ENCODE measurements at regions not wholly inside any gene's neighbourhood (a gene's known extent, or its start where the extent isn't known, plus 50 kb on each side); places are given as distances from the start of the nearest gene placed in this dataset.
"Not testable (repeated sequence)": the region's sequence is repeated elsewhere in the genome, so short reads cannot be mapped to it uniquely, and the experiment has no call there.

DNA sequence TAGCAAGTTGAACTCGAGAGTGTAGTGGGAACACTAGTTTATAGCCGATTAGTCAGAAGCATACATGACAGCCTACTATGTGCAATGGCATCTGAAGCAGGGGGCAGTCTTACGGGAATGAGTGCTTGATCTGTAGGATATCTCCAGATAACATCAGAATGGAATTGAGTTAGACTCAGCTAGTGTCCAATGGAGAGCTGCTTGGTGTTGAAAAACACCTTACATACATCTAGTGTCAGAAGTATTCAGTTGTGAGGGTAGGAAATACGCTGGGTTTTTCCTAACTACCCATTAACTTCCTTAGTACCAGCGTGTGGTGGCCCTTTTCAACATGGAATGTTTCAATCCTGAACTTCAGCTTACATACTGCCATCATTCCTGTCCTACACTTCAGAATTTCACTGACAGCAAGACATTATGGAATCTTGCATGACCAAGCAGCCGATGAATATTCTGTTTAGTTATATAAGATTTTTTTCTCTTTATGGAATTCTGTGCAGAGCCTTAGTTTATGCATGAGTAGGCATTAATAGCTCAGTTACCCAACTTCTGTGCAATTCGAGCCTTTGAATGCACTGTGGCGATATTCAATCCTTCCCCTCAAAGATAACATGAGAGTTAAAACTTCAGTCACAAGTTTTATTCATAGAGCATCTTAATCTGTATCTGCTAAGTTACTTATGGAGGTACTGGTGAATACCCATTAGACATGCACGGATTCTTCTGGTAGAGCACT lies 218.6 kb upstream of the MOCS1 start:
- no peak for DNase-seq (ENCODE audit: low spot score)

DNA sequence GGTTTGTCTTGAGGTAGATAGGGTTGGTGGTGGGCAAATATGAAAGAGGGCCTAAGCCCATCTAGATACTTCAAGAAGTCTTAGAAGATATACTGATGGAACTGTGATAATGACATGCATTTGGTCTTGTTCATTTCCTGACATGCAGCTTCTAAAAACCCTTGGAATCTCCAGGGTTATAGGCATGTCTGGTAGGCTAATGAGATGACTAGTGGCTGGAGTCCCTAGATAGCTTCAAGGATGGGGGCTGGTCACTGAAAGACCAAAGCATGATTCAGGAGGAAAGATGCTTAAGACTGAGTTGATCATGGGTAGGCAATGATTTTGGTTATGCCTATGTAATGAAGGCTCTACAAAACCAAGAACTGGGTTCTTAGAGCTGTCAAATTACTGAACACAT lies 217.9 kb upstream of the MOCS1 start:
- no peak for DNase-seq (ENCODE audit: low spot score)

DNA sequence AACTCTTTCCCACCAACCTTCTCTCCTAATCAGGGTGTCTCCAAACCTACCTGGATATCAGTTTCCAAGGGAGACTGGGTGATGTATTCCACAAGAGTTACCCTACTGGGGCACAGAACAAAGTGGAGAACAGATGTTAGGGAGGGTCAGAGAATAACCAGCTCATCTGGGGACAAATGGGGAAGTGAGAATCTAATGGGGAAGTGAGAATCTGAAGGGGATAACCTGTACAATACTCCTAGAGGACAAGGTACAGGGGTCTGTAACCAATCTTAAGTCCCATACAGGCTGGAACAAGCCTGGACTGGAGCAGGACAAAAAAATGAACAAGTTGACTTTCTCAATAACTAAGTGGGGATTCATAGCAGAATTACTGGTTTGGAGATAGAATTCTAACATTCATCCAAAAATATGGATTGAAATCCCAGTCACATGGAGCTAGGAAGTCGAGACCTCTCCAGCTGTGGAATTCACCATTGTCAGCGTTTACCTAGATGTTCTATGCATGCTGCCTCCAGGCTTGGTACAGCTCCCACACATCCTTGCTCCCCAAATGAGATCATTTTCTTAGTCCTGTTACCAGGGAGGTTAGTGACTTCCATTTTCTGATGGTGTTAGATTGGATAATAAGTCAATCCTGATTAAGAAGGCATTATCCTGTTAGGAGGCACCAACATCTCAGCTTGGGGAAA lies 214.8 kb upstream of the MOCS1 start:
- DNase-seq (ENCODE audit: low spot score): no peak

DNA sequence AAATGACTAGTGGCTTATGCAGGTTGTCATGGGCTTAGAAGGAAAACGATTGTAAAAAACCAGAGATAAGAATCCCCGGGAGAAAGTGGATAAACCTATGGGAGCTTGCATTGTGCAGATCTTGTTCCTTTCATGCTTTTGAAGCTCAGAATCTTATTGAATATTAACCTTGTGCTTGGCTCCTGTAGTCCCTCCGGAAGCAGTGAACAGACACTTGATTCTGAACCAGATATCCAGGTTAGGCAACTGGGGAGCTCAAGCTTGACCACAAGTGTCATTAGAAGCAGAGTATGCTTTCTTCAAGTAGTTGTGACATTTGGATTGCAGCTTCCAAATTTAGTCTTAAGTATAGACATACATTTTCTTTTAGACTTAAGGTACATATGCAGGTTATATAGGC lies 212.6 kb upstream of the MOCS1 start:
- no peak for DNase-seq (ENCODE audit: low spot score)

DNA sequence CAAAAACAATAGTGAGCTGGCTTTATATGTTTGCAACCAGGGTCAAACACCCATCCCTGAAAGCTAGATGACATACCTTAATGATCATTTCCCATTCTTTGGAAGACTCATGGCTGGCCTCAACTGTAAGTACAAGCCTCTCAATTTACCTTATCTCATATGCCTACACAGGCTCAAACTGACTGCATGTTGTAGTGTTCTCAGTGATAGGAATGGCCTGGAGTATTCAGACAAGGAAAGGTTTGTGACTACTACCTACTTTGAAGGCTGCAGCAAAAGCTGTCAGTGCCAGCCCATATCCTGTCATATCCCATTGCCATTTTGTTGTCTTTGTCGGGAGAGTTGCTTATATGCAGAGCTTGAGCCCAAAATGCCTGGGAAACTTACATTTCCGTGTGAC lies 205.2 kb upstream of the MOCS1 start:
- no peak for DNase-seq (ENCODE audit: low spot score)

DNA sequence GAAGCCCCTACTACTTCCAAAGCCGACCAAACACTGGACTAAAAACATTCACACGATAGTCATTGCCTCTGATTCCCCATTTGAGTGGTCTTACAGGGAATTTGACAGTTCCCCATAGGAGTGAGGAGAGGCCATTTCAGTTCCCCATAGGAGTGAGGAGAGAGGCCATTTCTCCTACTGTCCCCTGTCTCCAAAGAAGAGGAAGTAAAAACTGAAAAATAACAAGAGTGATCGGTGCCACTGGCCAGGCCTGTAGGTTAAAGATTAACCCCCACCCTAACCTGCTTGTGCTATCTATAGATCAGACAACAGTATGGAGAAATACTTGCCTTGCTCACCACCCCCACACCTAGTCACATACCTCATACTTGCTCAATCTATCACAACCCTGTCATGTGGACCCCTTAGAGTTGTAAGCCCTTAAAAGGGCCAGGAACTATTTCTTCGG lies 204.0 kb upstream of the MOCS1 start:
- DNase-seq (ENCODE audit: low spot score): no peak

DNA sequence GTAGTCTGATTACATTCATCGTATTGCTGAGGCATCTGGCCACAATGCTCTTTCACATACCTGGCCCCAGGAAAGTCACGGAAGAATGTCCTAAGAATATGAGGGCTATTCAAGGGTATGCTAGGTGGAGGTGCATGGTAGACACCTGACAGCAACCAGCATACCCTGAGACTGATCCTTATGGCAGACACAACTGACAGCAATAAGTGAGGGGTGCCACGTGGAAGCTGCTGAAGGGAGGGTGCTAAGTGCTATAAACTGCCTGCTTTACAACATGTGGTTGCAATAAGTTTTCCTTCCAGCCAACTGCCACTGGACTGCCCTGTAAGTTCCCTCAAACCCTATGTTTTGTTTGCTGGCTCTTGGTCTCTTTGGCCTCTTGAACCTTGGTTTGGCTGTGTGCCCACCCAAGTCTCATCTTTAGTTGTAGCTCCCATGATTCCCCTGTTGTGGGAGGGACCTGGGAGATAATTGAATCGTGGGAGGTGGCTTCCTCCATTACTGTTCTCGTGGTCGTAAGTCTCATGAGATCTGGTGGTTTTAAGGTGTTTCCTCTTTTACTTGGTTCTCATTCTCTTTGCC lies 201.3 kb upstream of the MOCS1 start:
- no peak for DNase-seq (ENCODE audit: low spot score)

DNA sequence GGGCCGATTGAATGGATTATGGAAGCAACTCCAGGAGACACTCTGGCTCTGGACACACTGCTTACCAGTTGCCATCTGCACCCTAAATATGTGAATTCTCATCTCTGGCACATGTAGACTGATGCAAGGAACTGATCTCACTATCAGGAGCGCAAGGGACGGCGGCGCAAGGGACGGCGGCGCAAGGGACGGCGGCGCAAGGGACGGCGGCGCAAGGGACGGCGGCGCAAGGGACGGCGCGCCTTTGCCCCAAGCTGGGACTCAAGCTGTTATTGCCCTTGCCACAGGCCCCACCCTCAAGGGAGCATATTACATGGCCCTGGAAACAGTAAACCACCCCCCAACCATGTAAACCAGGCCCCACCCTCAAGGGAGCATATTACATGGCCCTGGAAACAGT lies 199.7 kb upstream of the MOCS1 start:
- DNase-seq (ENCODE audit: low spot score): not testable (repeated sequence)

DNA sequence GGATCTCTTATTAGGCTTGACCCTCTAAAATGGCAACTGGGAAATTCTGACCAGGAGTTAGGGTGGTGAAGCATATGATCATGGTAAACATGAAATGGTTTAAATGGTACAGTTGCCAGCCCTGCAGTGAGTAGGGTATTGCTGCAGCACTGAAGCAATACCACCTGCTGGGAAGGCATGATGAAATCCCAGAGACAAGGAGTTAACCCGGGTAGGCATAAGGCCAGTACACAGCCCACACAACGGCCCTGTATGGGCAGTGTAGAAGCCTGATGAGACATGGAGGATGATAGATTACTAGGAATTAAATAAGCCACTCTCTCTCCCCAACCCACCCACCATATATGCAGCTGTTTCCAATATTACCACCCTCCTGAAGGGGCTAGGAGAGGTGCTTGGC lies 197.4 kb upstream of the MOCS1 start:
- DNase-seq (ENCODE audit: low spot score): no peak

DNA sequence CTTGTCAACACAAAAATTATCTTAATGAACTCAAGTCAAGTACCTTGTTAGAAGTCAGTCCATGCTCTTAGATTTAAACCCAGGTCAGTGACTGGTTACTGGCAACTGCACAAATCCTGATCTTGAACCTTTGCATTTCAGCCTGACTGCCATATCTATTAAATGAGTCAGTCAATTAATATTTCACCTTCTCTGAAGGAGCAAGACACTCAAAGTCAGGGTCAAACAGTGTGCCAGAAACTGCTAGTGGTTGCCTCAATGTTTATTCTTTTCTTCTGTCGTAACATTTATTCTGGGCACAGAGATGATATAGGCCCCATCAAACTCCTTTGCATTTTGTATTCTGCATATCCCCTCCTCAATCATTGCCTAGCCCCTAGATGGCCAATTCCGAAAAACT lies 193.9 kb upstream of the MOCS1 start:
- DNase-seq (ENCODE audit: low spot score): no peak

DNA sequence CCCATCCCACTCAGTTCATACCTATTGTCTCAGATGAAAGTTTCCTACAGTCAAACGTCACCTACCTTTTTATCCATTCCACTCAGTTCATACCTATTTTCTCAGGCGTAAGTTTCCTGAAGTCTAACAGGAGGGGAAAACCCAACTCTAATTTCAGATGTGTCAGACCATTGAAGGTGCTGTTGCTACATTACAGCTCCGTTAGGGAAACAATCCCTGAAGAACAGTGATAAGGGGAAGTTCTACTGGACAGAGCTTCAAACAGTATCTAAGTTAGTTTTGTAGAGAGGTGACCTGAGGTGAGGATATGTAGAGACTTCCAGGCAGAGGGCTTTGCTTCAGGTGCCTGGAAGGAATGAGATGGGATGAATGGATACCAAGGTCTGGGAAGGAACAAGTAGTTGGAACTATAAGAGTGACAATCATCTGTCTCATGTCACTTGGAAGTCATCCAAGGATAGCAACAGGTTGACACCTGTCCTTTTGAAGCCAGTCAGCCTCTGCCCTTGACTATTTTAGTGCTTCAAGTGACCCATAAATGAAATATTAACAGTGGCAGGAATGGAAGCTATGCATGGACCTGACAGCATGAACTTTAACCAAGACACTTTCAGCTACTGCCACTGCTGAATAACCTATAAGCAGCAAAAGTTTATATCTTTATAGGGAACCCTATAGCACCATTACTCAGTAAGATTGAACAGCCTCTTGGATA lies 191.6 kb upstream of the MOCS1 start:
- no peak for DNase-seq (ENCODE audit: low spot score)

DNA sequence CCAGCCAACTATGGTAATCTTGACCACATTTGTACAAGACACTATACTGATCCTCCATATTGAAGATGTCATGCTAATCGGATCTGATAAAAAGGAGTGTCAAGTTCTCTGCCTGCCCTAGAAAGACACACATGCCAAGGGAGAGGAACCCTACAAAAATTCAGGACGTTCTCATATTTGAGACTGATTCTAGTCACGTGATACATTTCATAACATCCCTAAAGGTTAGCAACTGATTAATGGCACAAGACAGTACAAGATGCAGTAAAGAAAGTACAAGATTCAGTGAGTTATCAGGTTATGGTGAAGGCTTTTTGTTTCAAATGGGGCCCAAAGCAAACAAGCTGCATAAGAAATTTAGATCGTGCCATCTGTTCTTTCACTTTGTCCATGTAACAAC lies 190.7 kb upstream of the MOCS1 start:
- DNase-seq (ENCODE audit: low spot score): no peak

DNA sequence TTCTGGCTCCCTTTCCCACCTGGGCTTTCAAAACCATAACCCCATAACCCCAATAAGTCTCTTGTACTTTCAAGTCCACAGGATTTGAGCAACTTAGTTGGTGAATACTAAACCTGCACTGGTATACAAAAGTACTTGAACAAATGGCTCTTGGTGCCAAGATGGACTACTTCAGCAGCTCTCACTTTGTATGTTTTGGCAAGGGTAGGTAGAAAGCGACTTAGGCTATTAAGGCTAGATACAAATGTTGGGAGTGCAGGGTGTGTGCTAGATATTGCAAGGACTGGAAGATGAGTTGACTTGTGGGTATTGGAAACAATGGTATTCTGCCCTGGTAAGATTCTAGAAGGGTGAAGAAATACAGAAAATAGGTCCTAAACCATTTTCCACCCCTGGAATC lies 182.6 kb upstream of the MOCS1 start:
- DNase-seq (ENCODE audit: low spot score): no peak

DNA sequence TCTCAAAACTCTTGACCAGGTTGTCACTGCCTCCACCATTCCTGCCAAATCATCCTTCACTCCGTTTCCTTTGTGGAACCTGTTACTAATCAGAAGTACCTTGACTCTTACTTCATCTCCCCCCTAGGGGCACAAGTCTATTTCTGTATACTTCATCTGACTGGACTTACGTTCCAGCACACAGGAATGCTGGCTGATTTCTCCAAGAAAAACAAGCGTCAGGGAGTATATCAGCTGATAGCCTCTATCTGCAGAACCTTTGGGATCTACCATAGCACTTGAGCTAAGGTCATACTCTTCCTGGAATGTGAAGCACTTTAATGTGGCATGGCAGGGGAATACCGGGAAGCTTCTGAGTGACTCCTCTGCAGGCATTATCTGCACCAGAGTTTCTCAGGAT lies 178.1 kb upstream of the MOCS1 start:
- DNase-seq (ENCODE audit: low spot score): no peak

DNA sequence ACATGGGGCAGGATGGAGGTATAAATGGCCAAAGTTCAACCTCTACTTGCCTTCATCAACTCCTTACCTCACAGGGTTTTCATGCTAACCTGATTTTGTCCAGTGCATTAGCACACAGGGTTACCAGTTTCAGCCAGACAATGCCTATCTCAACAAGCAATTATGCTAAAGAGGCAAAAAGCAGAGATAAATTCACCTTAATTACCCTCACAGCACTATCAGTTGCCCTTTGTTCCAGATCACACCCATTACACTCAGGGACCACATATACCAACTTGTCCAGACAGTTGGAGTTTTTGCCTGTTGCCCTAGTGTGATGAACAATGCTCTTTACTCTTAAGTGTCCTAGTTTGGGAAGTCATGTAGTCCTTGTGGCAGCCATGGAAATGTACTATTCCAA lies 174.5 kb upstream of the MOCS1 start:
- DNase-seq (ENCODE audit: low spot score): no peak

DNA sequence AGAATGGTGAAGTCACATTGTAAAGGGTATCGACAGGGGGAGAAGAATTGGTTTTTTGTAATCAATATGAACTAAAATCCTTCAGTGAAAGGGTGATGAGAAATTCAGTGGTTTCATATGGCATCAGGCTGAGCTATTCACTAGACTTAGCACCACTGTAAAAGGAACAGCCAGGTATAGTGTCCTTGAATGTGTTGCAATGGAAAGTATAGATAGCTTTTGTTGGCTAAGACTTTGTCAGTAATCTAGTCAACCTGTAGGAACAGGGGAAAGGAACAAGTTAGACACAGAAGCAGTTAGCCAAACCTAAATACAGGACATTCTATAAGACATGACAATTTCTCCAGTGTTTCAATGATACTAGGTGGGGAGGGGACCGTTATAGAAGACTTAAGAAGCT lies 172.6 kb upstream of the MOCS1 start:
- no peak for DNase-seq (ENCODE audit: low spot score)

DNA sequence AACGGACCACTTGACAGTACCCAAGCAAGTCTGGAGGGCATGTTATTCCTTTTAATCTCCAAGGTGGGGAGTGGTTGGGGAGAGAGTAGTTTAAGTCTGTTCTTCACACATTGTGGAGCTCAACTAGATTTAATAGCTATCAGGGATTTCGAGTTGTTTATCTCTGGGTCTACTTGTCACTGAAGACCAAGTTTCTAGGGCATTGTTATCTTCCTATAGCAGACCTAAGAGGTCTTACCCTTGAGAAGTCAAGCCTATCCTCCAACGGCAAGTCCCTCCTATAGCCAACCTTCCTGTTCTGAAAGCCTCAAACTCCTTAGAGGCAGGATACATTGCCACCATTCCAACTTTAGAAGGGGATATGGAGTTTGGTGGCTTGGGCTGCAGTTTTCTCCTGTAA lies 164.5 kb upstream of the MOCS1 start:
- no peak for DNase-seq (ENCODE audit: low spot score)

DNA sequence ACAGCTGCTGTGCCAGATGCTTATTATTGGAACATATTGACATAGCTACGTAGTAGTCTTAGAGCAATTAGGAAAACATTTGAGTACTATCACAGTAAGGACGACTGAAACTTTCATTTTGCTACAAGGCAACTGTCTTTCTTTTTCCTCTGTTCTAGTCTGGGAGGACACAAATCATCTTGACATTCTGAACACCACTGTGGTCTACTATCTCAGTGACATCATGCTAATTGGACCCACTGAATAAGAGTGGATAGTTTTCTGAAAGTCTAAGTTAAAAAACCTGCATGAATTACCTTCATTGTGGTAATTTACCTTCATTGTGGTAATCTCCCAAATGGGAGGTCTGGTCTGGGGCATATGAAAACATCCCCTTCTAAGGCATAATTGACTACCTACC lies 163.3 kb upstream of the MOCS1 start:
- DNase-seq (ENCODE audit: low spot score): no peak

DNA sequence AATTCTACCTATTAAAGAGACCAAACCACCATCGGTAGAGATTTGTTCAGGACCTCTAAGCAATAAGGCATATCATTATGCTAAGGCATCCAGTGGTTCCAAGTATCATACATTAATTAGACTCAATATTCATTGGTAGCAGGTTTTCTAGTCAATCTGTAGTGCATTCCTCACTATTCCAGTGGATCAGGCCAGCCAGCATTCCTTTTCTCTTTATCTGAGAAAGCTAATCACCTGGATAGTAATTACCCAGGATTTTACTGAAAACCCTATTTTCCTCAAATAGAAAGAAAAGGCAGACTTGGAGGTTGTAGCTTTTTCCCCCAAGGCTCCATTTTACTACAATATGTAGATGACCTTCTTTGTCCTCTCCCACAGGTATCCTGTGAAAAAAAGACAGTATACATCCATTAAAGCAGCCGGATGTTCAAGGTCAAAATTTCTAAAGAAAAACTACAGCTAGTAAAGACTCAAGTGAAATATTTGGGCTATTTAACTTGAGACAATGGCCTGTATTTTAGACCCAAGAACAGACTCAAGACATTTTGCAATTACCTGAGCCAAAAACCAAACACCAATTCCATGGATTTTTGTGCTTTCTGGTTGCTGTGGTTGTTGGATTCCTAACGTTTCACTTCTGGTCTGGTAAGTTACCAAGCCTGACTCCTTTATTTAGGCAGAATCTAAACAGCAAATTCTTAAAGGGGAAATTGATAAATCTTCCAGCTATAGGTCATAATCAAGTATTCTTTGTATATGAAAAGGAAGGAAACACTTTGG lies 149.1 kb upstream of the MOCS1 start:
- no peak for DNase-seq (ENCODE audit: low spot score)

DNA sequence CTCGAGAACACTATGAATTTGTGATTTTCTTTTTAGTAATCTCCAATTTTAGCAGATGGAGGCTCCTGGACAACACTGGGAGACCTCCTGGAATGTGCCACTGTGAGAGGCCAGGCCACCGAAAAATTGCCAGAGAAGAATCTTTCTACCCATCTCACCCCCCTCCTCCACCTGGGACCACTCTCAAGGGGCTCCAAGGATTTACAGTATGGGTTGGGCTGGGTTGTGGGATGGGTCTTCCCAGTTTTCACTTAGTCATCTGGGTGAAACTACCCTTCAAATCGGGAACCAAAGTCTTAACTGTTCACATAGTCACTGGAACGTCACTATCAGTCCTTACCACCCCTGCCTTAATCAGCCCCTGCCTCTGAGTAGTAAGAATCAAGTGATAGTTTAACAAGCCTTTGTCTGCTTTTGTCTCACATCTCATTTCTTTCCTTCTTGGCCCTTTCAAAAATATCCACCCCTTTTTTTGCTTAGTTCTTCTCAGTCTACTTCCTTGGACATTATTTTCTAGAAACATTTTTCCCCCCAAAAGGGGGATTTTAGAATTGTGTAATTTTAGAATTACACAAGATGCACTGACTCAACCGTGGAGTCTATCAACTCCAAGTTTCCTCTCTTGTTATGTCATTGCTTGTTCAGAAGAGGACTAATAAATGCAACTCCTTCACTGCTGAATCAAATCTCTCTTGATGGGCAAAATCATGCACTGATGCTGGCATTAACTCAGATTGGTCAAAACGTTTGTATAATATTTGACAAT lies 148.2 kb upstream of the MOCS1 start:
- DNase-seq (ENCODE audit: low spot score): no peak

DNA sequence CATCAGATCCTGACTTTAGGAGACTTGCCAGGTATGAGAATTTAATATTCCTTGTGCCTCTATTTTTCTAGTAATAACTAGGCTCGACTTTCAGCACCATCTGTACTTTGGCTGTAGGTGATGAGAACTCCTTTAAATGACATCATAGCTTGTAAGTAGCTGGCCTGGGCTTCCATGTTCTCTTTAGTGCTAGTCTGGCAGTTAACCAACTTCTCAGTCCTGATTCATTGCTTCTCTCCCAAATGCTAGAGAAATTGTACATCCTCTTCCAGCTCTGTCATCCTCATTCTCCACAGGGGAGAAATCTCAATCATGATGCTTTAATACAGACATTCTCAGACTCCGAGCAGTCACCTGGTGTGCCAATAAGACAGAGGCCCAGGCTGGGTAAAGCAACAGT lies 143.5 kb upstream of the MOCS1 start:
- DNase-seq (ENCODE audit: low spot score): no peak
